Neuronal stem cell (in vitro differentiated cells): ENCODE measurements at regions not wholly inside any gene's neighbourhood (a gene's known extent, or its start where the extent isn't known, plus 50 kb on each side); places are given as distances from the start of the nearest gene placed in this dataset.

ENCODE experiments used
- DNase-seq: peaks from one replicate; pipeline ENCODE4 v3.0.0-alpha.2; 2013; ENCODE audit warnings: low spot score
- H2AFZ ChIP-seq: one replicate; pipeline ENCODE4 v1.6.1; 2013; ENCODE audit warnings: mild to moderate bottlenecking, low read length, inconsistent platforms
- H2AK5ac ChIP-seq: 2 replicates; pipeline ENCODE4 v1.6.1; 2013; ENCODE audit warnings: low read depth, mild to moderate bottlenecking, inconsistent platforms, low read length, moderate library complexity, mixed read lengths
- H2BK120ac ChIP-seq: 2 replicates; pipeline ENCODE4 v1.6.1; 2013; ENCODE audit warnings: low read depth, mild to moderate bottlenecking, inconsistent platforms, low read length, moderate library complexity, mixed read lengths
- H2BK12ac ChIP-seq: one replicate; pipeline ENCODE4 v1.6.1; 2013; ENCODE audit warnings: low read length, inconsistent platforms
- H2BK15ac ChIP-seq: 2 replicates; pipeline ENCODE4 v1.6.1; 2013; ENCODE audit warnings: mild to moderate bottlenecking, low read length, inconsistent platforms, mixed read lengths
- H2BK5ac ChIP-seq: one replicate; pipeline ENCODE4 v1.6.1; 2013; ENCODE audit warnings: inconsistent platforms, mild to moderate bottlenecking, low read length, moderate library complexity
- H3K14ac ChIP-seq: one replicate; pipeline ENCODE4 v1.6.1; 2013; ENCODE audit warnings: low read length, inconsistent platforms
- H3K18ac ChIP-seq: 2 replicates; pipeline ENCODE4 v1.6.1; 2013; ENCODE audit warnings: low read length, inconsistent platforms
- H3K23ac ChIP-seq: 2 replicates; pipeline ENCODE4 v1.6.1; 2013; ENCODE audit warnings: low read depth, mild to moderate bottlenecking, mixed read lengths, low read length, inconsistent platforms; ENCODE audit not compliant: poor library complexity
- H3K27ac ChIP-seq: replicated peaks from 3 replicates; pipeline ENCODE4 v1.5.1; 2013; ENCODE audit warnings: low read length, inconsistent platforms
- H3K27me3 ChIP-seq, 3 experiments: 2 replicates each; pipeline ENCODE4 v1.6.1; 2013; ENCODE audit warnings: low read length in 3 of 3, mild to moderate bottlenecking in 2 of 3, inconsistent platforms in 1 of 3, low read depth in 1 of 3, mixed read lengths in 1 of 3, moderate library complexity in 1 of 3; ENCODE audit not compliant: control insufficient read depth in 3 of 3, insufficient read depth in 3 of 3
- H3K36me3 ChIP-seq, 2 donors: replicated peaks in 1 of 2; 2 replicates each; pipeline ENCODE4 v1.6.1; 2013; ENCODE audit warnings: low read length in 2 of 2; ENCODE audit not compliant: control insufficient read depth in 2 of 2, insufficient read depth in 2 of 2
- H3K4ac ChIP-seq: 2 replicates; pipeline ENCODE4 v1.6.1; 2013; ENCODE audit warnings: inconsistent platforms, mild to moderate bottlenecking, low read length, moderate library complexity
- H3K4me1 ChIP-seq, 2 donors: 1 replicate in 1 of 2; 2 replicates in 1 of 2; pipeline ENCODE4 v1.6.1; 2013; ENCODE audit warnings: low read length in 2 of 2, low read depth in 1 of 2; ENCODE audit not compliant: control insufficient read depth in 2 of 2, insufficient read depth in 1 of 2
- H3K4me2 ChIP-seq: one replicate; pipeline ENCODE4 v1.6.1; 2013; ENCODE audit warnings: mild to moderate bottlenecking, low read length, inconsistent platforms; ENCODE audit not compliant: insufficient read depth, poor library complexity, severe bottlenecking
- H3K4me3 ChIP-seq, 2 donors: 2 replicates each; pipeline ENCODE4 v1.5.1; 2013; ENCODE audit warnings: low read length in 2 of 2, mild to moderate bottlenecking in 2 of 2, inconsistent platforms in 1 of 2, moderate library complexity in 1 of 2
- H3K79me1 ChIP-seq: one replicate; pipeline ENCODE4 v1.6.1; 2013; ENCODE audit warnings: low read depth, mild to moderate bottlenecking, inconsistent platforms, low read length, moderate library complexity
- H3K9ac ChIP-seq: one replicate; pipeline ENCODE4 v1.6.1; 2013; ENCODE audit warnings: mild to moderate bottlenecking, low read depth, low read length, inconsistent platforms; ENCODE audit not compliant: poor library complexity
- H3K9me3 ChIP-seq, 2 donors: replicated peaks in 1 of 2; 2 replicates each; pipeline versions ENCODE3 to v1.6.1; 2013; ENCODE audit warnings: low read length in 2 of 2, mild to moderate bottlenecking in 2 of 2, inconsistent platforms in 1 of 2, low read depth in 1 of 2, mixed read lengths in 1 of 2, moderate library complexity in 1 of 2; ENCODE audit not compliant: control insufficient read depth in 2 of 2, insufficient read depth in 1 of 2
- H4K8ac ChIP-seq: one replicate; pipeline ENCODE4 v1.6.1; 2013; ENCODE audit warnings: low read depth, mild to moderate bottlenecking, inconsistent platforms, low read length, moderate library complexity
- H4K91ac ChIP-seq: one replicate; pipeline ENCODE4 v1.6.1; 2013; ENCODE audit warnings: low read length, low read depth, mild to moderate bottlenecking, inconsistent platforms; ENCODE audit not compliant: poor library complexity
- WGBS, 2 donors: extraction: QIAGEN DNeasy Blood & Tissue Kit; methylation state at CpG; one replicate each; pipeline ENCODE4 v1.1.7; 2013; ENCODE audit warnings: missing lambda C conversion rate in 2 of 2, mixed read lengths in 1 of 2; ENCODE audit not compliant: insufficient read length in 2 of 2, insufficient replicate concordance in 1 of 2; ENCODE audit errors: extremely low coverage in 2 of 2; 5-methylcytosine and 5-hydroxymethylcytosine counted together

DNA sequence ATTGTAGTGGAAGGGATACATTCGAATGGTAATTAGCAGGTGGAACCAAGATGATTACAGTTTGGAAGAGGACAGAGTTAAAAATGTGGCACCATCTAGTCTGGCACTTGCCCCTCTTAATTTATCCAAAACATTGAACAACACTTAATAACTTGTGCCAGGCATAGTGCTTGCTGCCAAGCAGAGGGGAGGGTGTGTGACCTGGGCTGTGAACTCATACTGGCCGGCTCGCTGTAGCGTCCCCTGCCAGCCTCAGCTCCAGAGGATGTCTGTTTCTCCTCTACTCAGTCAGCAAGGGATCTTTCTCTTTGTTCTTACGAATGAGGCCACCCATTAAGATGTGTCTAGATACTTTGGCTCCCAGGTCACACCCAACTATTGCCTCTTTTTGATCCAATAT lies 179.4 kb upstream of the INHBA start:
- H3K4ac ChIP-seq = no peak overlapping the region
- H3K36me3 ChIP-seq = no peaks in the 10 kb centered on the region
- no peak overlapping the region for H3K4me2 ChIP-seq
- H2BK12ac ChIP-seq = no peak overlapping the region
- no peak overlapping the region for H4K91ac ChIP-seq
- WGBS, 2 donors = no CpG with 5 or more reads among the region's 5 CpGs
- no peak overlapping the region for H2BK120ac ChIP-seq
- no peak overlapping the region for H3K27ac ChIP-seq
- H3K18ac ChIP-seq = no peak overlapping the region
- no peaks in the 10 kb centered on the region for H3K9me3 ChIP-seq
- H3K79me1 ChIP-seq = no peaks in the 10 kb centered on the region
- no peak for DNase-seq
- H3K9ac ChIP-seq = no peak overlapping the region
- no peak overlapping the region for H2BK15ac ChIP-seq
- no peak overlapping the region for H3K4me3 ChIP-seq
- H3K4me1 ChIP-seq = peaks cover 0 to 3% of the 10 kb centered on the region in 2 donors
- H4K8ac ChIP-seq = no peak overlapping the region
- no peak overlapping the region for H3K14ac ChIP-seq
- H3K27me3 ChIP-seq = peaks cover 0 to 32% (median 0%) of the 10 kb centered on the region in 3 experiments
- H2BK5ac ChIP-seq = no peak overlapping the region
- H2AFZ ChIP-seq = no peak overlapping the region
- no peak overlapping the region for H2AK5ac ChIP-seq
- no peak overlapping the region for H3K23ac ChIP-seq

DNA sequence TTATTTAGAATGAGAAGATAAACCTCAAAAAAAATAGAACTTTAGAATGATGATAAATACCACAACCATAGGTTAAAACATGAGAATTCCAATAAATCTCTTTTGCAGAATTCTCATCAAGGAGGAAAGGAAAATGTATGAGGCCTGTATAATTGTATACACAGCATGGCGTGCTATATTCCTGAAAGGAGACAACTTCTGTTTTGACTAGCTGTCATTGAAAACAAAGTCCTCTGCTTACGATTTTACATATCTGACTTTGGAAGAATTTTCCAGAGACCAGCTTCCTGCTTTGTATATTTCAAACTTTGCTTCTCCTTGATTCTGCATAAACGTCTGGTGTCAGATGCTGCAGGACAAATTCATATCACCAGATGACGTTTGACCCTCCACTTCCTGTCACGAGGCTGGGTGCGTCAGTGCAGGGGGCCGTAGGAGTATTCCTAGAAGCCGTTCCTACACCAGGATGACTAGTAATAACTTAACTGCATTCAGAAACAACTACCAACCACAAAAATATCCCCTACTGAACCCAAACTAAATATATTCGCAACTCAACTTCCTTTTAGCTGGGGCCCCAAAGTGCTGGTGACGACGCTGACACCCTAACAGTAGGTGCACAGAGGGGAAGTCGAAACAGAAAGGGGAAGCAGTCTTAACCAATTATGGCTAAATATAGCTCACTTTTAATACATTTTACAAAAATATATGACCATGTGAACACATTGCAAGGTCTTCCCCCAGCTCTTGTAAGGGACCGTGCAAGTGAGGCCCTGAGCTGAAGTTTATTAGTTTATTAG lies 178.6 kb upstream of the INHBA start:
- Histone ChIP-seq H3K4me3 (no peak overlapping the region), H3K14ac (no peak overlapping the region), H3K9me3 (no peaks in the 10 kb centered on the region), H3K18ac (no peak overlapping the region), H2AFZ (no peak overlapping the region), H3K79me1 (no peaks in the 10 kb centered on the region), H3K9ac (no peak overlapping the region), H3K4me2 (no peak overlapping the region), H3K4ac (no peak overlapping the region), H2AK5ac (no peak overlapping the region), H3K23ac (no peak overlapping the region), H2BK120ac (no peak overlapping the region), H2BK5ac (no peak overlapping the region), H4K8ac (no peak overlapping the region), H3K27ac (no peak overlapping the region), H3K27me3 (peaks cover 0 to 25% (median 0%) of the 10 kb centered on the region in 3 experiments), H2BK12ac (no peak overlapping the region), H4K91ac (no peak overlapping the region), H2BK15ac (no peak overlapping the region), H3K36me3 (no peaks in the 10 kb centered on the region), H3K4me1 (peaks cover 0 to 3% of the 10 kb centered on the region in 2 donors)
- no peak for DNase-seq
- WGBS, 2 donors = no CpG with 5 or more reads among the region's 13 CpGs

DNA sequence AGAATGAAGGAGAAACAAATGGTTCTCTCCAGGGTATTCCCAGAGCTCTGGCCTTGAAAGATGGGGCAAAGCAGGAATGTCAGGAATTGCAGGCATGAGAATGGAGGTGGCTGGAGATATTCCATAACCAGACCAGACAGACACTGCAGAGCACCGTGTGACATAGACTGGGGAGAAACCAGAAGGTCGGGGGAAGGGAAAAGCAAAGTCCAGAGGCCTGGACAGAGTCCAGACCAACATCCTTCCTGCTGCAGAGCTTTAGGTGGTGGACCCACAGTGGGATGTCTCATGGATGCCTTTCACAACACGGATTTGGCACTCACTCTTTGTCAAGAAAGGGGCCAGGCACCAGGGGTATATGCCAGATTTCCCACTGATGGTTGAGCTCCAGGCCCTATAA lies 177.2 kb upstream of the INHBA start:
- Histone ChIP-seq H2BK5ac (no peak overlapping the region), H2BK120ac (no peak overlapping the region), H3K36me3 (no peaks in the 10 kb centered on the region), H4K91ac (no peak overlapping the region), H3K4ac (no peak overlapping the region), H3K79me1 (no peaks in the 10 kb centered on the region), H3K14ac (no peak overlapping the region), H2BK15ac (no peak overlapping the region), H2BK12ac (no peak overlapping the region), H3K9ac (no peak overlapping the region), H2AK5ac (no peak overlapping the region), H3K23ac (no peak overlapping the region), H4K8ac (no peak overlapping the region), H3K18ac (no peak overlapping the region), H3K4me3 (no peak overlapping the region), H3K27ac (no peak overlapping the region), H3K27me3 (peaks cover 0 to 11% (median 0%) of the 10 kb centered on the region in 3 experiments), H3K9me3 (no peaks in the 10 kb centered on the region), H3K4me2 (no peak overlapping the region), H2AFZ (no peak overlapping the region), H3K4me1 (peaks cover 0 to 3% of the 10 kb centered on the region in 2 donors)
- WGBS, 2 donors = no CpG with 5 or more reads among the region's 3 CpGs
- no peak for DNase-seq

DNA sequence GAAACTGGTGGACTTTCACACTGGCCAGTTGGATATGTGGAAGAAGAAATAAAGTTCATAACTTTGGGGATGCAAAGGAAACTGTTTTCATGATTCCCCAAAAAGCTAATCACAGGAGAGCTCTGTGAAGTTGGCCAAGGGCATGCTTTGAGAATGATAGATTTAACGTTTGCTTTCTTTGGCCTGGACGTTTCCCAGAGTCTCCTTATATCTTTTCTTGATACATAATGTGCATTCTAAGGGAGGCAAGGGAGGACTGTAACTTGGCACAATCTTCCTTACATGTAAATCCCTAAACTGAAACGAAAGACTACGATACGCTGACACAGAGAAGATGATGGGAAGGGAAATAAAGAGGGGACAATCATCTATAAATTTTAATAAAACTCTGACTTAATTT lies 176.5 kb upstream of the INHBA start:
- H3K9ac ChIP-seq = no peak overlapping the region
- no peak overlapping the region for H2BK12ac ChIP-seq
- no peak overlapping the region for H2AFZ ChIP-seq
- DNase-seq = no peak
- H3K27me3 ChIP-seq = peaks cover 0 to 11% (median 0%) of the 10 kb centered on the region in 3 experiments
- H2AK5ac ChIP-seq = no peak overlapping the region
- no peak overlapping the region for H3K4me3 ChIP-seq
- H3K4me1 ChIP-seq = peaks cover 0 to 3% of the 10 kb centered on the region in 2 donors
- H3K9me3 ChIP-seq = no peaks in the 10 kb centered on the region
- no peak overlapping the region for H2BK15ac ChIP-seq
- H4K91ac ChIP-seq = no peak overlapping the region
- no CpG with 5 or more reads among the region's 5 CpGs for WGBS, 2 donors
- no peaks in the 10 kb centered on the region for H3K79me1 ChIP-seq
- no peak overlapping the region for H4K8ac ChIP-seq
- H3K4ac ChIP-seq = no peak overlapping the region
- no peak overlapping the region for H2BK5ac ChIP-seq
- H3K27ac ChIP-seq = no peak overlapping the region
- no peak overlapping the region for H3K18ac ChIP-seq
- no peak overlapping the region for H3K14ac ChIP-seq
- H3K36me3 ChIP-seq = no peaks in the 10 kb centered on the region
- H3K23ac ChIP-seq = no peak overlapping the region
- no peak overlapping the region for H2BK120ac ChIP-seq
- H3K4me2 ChIP-seq = no peak overlapping the region
